ENCODE measurements at regions not wholly inside any gene's neighbourhood (a gene's known extent, or its start where the extent isn't known, plus 50 kb on each side); places are given as distances from the start of the nearest gene placed in this dataset.

DNA sequence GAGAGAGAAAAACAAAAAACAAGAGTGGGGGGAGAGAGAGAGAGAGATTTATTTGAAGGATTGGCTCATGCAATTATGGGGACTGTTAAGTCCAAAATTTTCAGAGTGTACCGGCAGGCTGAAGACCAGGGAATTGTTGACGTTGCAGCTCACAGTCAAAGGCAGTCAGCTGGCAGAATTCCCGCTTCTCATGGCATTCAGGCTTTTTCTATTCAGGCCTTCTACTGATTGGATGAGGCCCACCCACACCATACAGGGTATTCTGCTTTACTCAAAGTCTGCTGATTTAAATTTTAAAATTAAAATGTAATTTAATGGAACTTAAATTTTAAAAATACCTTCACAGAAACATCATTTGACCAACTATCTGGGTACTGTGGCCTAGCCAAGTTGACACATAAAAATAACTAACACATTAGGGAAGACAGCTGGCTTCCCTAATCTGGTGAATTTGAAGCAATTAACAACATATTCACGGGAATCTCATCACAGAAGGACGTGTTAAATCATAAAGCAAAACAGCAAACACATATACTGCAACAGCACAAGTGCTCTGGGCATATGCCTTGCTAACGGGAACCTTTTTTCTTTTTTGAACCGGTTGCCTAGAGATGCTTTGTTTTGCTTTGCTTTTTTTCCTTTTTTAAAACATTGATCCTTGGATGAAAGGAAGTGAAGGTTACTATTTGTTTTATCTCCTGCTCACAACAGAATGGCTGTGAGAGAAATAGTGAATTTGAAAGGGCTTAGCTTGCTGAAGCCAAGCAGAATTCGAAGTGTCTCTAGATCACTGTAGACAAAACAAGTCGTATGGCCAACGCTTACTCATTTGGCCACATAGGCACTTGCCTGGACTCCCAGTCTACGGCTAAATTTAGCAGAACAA lies 505.1 kb downstream of the IRS2 start:
- peaks cover 2% of the 10 kb centered on the region for H3K4me1 Mint-ChIP-seq
- Histone ChIP-seq H4K20me1 (ENCODE audit: insufficient read depth, low read length) (no peaks in the 10 kb centered on the region), H3K27ac (ENCODE audit: low read depth in 1 of 2, low read length in 2 of 2) (no peak overlapping the region), H3K9me3 (replicated peaks in 1 of 2; ENCODE audit: control insufficient read depth in 1 of 2, insufficient read depth in 1 of 2, low read length in 2 of 2) (no peaks in the 10 kb centered on the region), H3K4me3 (replicated peaks in 1 of 3; ENCODE audit: low read depth in 2 of 3, low read length in 3 of 3) (no peak overlapping the region), H3K4me1 (ENCODE audit: control insufficient read depth in 1 of 2, insufficient read depth in 2 of 2, low read length in 2 of 2) (no peaks in the 10 kb centered on the region), H3K27me3 (ENCODE audit: control insufficient read depth in 2 of 2, insufficient read depth in 2 of 2, low read length in 2 of 2) (no peaks in the 10 kb centered on the region), H2AFZ (ENCODE audit: insufficient read depth, low read depth, low read length, poor library complexity, severe bottlenecking) (no peak overlapping the region), H3K36me3 (replicated peaks in 1 of 2; ENCODE audit: control insufficient read depth in 1 of 2, insufficient read depth in 2 of 2, low read length in 2 of 2) (no peaks in the 10 kb centered on the region), H3K9ac (ENCODE audit: insufficient read depth, low read length, poor library complexity, severe bottlenecking) (no peak overlapping the region), H3K4me2 (replicated peaks; ENCODE audit: extremely low read depth, low read length, poor library complexity, severe bottlenecking) (no peak overlapping the region), H3K79me2 (ENCODE audit: insufficient read depth, low read length) (no peaks in the 10 kb centered on the region)
- TF ChIP-seq, protein P1, sequence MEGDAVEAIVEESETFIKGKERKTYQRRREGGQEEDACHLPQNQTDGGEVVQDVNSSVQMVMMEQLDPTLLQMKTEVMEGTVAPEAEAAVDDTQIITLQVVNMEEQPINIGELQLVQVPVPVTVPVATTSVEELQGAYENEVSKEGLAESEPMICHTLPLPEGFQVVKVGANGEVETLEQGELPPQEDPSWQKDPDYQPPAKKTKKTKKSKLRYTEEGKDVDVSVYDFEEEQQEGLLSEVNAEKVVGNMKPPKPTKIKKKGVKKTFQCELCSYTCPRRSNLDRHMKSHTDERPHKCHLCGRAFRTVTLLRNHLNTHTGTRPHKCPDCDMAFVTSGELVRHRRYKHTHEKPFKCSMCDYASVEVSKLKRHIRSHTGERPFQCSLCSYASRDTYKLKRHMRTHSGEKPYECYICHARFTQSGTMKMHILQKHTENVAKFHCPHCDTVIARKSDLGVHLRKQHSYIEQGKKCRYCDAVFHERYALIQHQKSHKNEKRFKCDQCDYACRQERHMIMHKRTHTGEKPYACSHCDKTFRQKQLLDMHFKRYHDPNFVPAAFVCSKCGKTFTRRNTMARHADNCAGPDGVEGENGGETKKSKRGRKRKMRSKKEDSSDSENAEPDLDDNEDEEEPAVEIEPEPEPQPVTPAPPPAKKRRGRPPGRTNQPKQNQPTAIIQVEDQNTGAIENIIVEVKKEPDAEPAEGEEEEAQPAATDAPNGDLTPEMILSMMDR (IDR thresholded peaks at IDR 0.05) = no peak
- intact Hi-C loops (cut with micrococcal nuclease) = no loop called here
- DNase-seq = no peak
- WGBS (ENCODE audit: insufficient coverage) = 95% methylated on average over 9 of the region's 11 CpGs
- no peak overlapping the region for H3K4me3 Mint-ChIP-seq
- peaks cover 2 to 6% (median 2%) of the 10 kb centered on the region in 3 donors for H3K27me3 Mint-ChIP-seq (ENCODE audit: low read depth in 3 of 3)
- H3K27ac Mint-ChIP-seq = no peak overlapping the region
- no peaks in the 10 kb centered on the region for H3K36me3 Mint-ChIP-seq
- H3K9me3 Mint-ChIP-seq = peaks cover 0 to 9% (median 2%) of the 10 kb centered on the region in 7 donors

DNA sequence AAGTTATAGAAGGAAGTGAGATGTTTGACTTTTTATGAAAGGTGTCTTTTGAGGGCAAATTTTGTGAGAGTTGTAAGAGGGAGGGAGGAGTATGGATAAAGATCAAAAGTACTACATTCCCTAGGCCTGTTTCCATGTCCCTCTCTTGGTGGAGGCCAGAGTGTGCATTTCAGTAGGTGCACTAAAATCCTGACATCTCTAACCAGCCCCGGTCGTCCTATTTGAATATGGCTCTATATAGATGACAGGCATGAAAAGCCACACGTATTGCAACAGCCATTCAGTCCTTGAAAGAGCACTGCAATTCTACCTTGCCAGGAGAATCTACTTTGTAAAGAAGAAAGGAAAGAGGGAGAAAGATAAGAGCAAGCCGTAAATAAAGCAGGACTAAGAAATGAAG lies 510.1 kb downstream of the IRS2 start:
- peak overlapping the region in 1 of 7 donors; percentile 3 for H3K27ac Mint-ChIP-seq
- H3K4me3 ChIP-seq (replicated peaks in 1 of 3; ENCODE audit: low read depth in 2 of 3, low read length in 3 of 3) = no peak overlapping the region
- H3K4me3 Mint-ChIP-seq = no peak overlapping the region
- no peaks in the 10 kb centered on the region for H3K9me3 ChIP-seq (replicated peaks in 1 of 2; ENCODE audit: control insufficient read depth in 1 of 2, insufficient read depth in 1 of 2, low read length in 2 of 2)
- DNase-seq = no peak
- no peaks in the 10 kb centered on the region for H3K79me2 ChIP-seq (ENCODE audit: insufficient read depth, low read length)
- no peaks in the 10 kb centered on the region for H3K27me3 ChIP-seq (ENCODE audit: control insufficient read depth in 2 of 2, insufficient read depth in 2 of 2, low read length in 2 of 2)
- TF ChIP-seq, protein P1 (IDR thresholded peaks at IDR 0.05) = no peak
- no peak overlapping the region for H3K27ac ChIP-seq (ENCODE audit: low read depth in 1 of 2, low read length in 2 of 2)
- peaks cover 0 to 5% (median 2%) of the 10 kb centered on the region in 3 donors for H3K27me3 Mint-ChIP-seq (ENCODE audit: low read depth in 3 of 3)
- no peaks in the 10 kb centered on the region for H4K20me1 ChIP-seq (ENCODE audit: insufficient read depth, low read length)
- H3K4me1 Mint-ChIP-seq = peaks cover 2% of the 10 kb centered on the region
- H3K36me3 ChIP-seq (replicated peaks in 1 of 2; ENCODE audit: control insufficient read depth in 1 of 2, insufficient read depth in 2 of 2, low read length in 2 of 2) = no peaks in the 10 kb centered on the region
- H2AFZ ChIP-seq (ENCODE audit: insufficient read depth, low read depth, low read length, poor library complexity, severe bottlenecking) = no peak overlapping the region
- no peak overlapping the region for H3K9ac ChIP-seq (ENCODE audit: insufficient read depth, low read length, poor library complexity, severe bottlenecking)
- no peak overlapping the region for H3K4me2 ChIP-seq (replicated peaks; ENCODE audit: extremely low read depth, low read length, poor library complexity, severe bottlenecking)
- intact Hi-C loops (cut with micrococcal nuclease) = no loop called here
- H3K36me3 Mint-ChIP-seq = no peaks in the 10 kb centered on the region
- 100% methylated on average over 1 of the region's 4 CpGs for WGBS (ENCODE audit: insufficient coverage)
- H3K4me1 ChIP-seq (ENCODE audit: control insufficient read depth in 1 of 2, insufficient read depth in 2 of 2, low read length in 2 of 2) = no peaks in the 10 kb centered on the region
- peaks cover 0 to 6% (median 2%) of the 10 kb centered on the region in 7 donors for H3K9me3 Mint-ChIP-seq

Measured in CD14-positive monocyte (primary cell).